OCI-LY1 (cell line): ENCODE measurements at regions not wholly inside any gene's neighbourhood (a gene's known extent, or its start where the extent isn't known, plus 50 kb on each side); places are given as distances from the start of the nearest gene placed in this dataset.

Source experiments
- H2AFZ ChIP-seq: fragments of 200-600 bp; sonication (generic), shearing (Covaris generic); 2 replicates; pipeline ENCODE4 v1.6.0; 2014; ENCODE audit warnings: antibody characterized with exemption, mild to moderate bottlenecking, low read length
- H3F3A ChIP-seq: fragments of 200-600 bp; sonication (generic), shearing (Covaris generic); 2 replicates; pipeline ENCODE4 v1.6.0; 2014; ENCODE audit warnings: mild to moderate bottlenecking, antibody characterized with exemption, low read length, moderate library complexity; ENCODE audit not compliant: insufficient read depth
- H3K27ac ChIP-seq: fragments of 200-600 bp; sonication (generic); 2 replicates; pipeline ENCODE4 v1.5.1; 2014; ENCODE audit warnings: low read length, mixed run types, mild to moderate bottlenecking, low read depth; ENCODE audit not compliant: poor library complexity, severe bottlenecking
- H3K27me3 ChIP-seq: fragments of 200-600 bp; sonication (generic); 2 replicates; pipeline ENCODE4 v1.6.0; 2014; ENCODE audit warnings: antibody characterized with exemption, mild to moderate bottlenecking, low read length, moderate library complexity; ENCODE audit not compliant: insufficient read depth
- H3K36me3 ChIP-seq: fragments of 200-600 bp; sonication (generic); 2 replicates; pipeline ENCODE4 v1.6.1; 2014; ENCODE audit warnings: mild to moderate bottlenecking, antibody characterized with exemption, low read length, moderate library complexity, mixed read lengths; ENCODE audit not compliant: insufficient read depth
- H3K4me1 ChIP-seq: fragments of 200-600 bp; sonication (generic); 2 replicates; pipeline ENCODE4 v1.5.1; 2014; ENCODE audit warnings: mild to moderate bottlenecking, low read length, moderate library complexity; ENCODE audit not compliant: insufficient read depth, severe bottlenecking
- H3K4me2 ChIP-seq: fragments of 200-600 bp; sonication (generic), shearing (Covaris generic); 2 replicates; pipeline ENCODE4 v1.6.1; 2014; ENCODE audit warnings: low read length
- H3K4me3 ChIP-seq: fragments of 200-600 bp; sonication (generic); 2 replicates; pipeline ENCODE4 v1.5.1; 2014; ENCODE audit warnings: low read length, low read depth, mild to moderate bottlenecking, mixed read lengths; ENCODE audit not compliant: poor library complexity, severe bottlenecking
- H3K79me2 ChIP-seq: fragments of 200-600 bp; shearing (Covaris generic); 2 replicates; pipeline ENCODE4 v1.6.1; 2016; ENCODE audit warnings: mixed run types, low read length, mixed read lengths; ENCODE audit not compliant: insufficient read depth
- H3K9ac ChIP-seq: fragments of 200-600 bp; sonication (generic), shearing (Covaris generic); 2 replicates; pipeline ENCODE4 v1.6.1; 2014; ENCODE audit warnings: mild to moderate bottlenecking, low read length, mixed read lengths
- H3K9me2 ChIP-seq: fragments of 200-600 bp; sonication (generic), shearing (Covaris generic); 2 replicates; pipeline ENCODE4 v1.6.1; 2014; ENCODE audit warnings: low read depth, mild to moderate bottlenecking, low read length, mixed read lengths
- H3K9me3 ChIP-seq: fragments of 200-600 bp; shearing (Covaris generic); 2 replicates; pipeline ENCODE4 v1.6.1; 2014; ENCODE audit warnings: low read length, mixed read lengths
- H4K20me1 ChIP-seq: fragments of 200-600 bp; sonication (generic), shearing (Covaris generic); 2 replicates; pipeline ENCODE4 v1.6.0; 2016; ENCODE audit warnings: mild to moderate bottlenecking, low read length; ENCODE audit not compliant: insufficient read depth
- EZH2 ChIP-seq: fragments of 200-600 bp; sonication (generic), shearing (Covaris generic); IDR thresholded peaks from 2 replicates; pipeline ENCODE4 v1.8.0; 2017; ENCODE audit warnings: borderline replicate concordance, mixed run types, mild to moderate bottlenecking, antibody characterized with exemption, low read length, moderate library complexity, mixed read lengths
- TF ChIP-seq, protein P1 (sequence below): fragments of 200-600 bp; sonication (generic), shearing (Covaris generic); IDR thresholded peaks from 2 replicates; pipeline ENCODE4 v1.5.1; 2017; ENCODE audit warnings: mild to moderate bottlenecking, antibody characterized with exemption, low read length, moderate library complexity, mixed read lengths

DNA sequence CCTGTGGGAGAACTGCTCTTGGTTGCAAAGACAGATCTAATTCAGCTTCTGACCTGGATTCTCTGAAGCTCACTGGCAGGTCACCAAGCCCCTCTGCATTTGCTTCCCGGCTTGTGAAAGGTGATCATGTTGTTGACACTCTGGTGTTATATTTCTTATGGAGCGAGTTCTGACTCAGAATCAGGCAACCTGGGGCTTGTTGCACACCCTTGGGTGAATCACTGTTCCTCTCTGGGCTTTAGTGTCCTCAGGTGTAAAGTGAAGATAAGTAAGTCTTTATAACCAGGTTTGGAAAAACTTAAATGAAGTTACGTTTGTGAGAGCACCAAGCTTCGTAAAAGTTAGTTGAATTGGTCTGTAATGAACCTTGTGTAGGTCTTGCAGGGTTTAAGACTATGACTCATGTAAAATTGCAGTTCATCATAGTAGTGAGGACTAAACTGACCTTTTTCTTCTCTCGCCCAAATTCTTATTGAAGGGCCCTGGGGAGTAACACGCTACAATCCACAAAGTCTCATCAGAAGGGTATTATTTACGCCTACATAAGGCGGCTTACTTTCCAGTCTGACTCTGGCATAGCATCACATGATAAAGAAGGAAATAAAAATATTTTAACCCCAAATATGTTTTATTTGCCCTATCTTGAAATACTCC lies 218.6 kb downstream of the TMEM38B start:
- H3K4me3 ChIP-seq, result no peak overlapping the region
- no peaks in the 10 kb centered on the region for H4K20me1 ChIP-seq
- H3K36me3 ChIP-seq, result no peaks in the 10 kb centered on the region
- no peaks in the 10 kb centered on the region for H3K27me3 ChIP-seq
- no peaks in the 10 kb centered on the region for H3F3A ChIP-seq
- no peak overlapping the region for H2AFZ ChIP-seq
- no peaks in the 10 kb centered on the region for H3K4me1 ChIP-seq
- no peaks in the 10 kb centered on the region for H3K9me3 ChIP-seq
- no peak overlapping the region for H3K4me2 ChIP-seq
- TF ChIP-seq, protein P1, sequence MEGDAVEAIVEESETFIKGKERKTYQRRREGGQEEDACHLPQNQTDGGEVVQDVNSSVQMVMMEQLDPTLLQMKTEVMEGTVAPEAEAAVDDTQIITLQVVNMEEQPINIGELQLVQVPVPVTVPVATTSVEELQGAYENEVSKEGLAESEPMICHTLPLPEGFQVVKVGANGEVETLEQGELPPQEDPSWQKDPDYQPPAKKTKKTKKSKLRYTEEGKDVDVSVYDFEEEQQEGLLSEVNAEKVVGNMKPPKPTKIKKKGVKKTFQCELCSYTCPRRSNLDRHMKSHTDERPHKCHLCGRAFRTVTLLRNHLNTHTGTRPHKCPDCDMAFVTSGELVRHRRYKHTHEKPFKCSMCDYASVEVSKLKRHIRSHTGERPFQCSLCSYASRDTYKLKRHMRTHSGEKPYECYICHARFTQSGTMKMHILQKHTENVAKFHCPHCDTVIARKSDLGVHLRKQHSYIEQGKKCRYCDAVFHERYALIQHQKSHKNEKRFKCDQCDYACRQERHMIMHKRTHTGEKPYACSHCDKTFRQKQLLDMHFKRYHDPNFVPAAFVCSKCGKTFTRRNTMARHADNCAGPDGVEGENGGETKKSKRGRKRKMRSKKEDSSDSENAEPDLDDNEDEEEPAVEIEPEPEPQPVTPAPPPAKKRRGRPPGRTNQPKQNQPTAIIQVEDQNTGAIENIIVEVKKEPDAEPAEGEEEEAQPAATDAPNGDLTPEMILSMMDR, result no peak
- no peak for TF ChIP-seq EZH2
- H3K9ac ChIP-seq, result no peak overlapping the region
- no peaks in the 10 kb centered on the region for H3K9me2 ChIP-seq
- H3K79me2 ChIP-seq, result no peaks in the 10 kb centered on the region
- H3K27ac ChIP-seq, result no peak overlapping the region

DNA sequence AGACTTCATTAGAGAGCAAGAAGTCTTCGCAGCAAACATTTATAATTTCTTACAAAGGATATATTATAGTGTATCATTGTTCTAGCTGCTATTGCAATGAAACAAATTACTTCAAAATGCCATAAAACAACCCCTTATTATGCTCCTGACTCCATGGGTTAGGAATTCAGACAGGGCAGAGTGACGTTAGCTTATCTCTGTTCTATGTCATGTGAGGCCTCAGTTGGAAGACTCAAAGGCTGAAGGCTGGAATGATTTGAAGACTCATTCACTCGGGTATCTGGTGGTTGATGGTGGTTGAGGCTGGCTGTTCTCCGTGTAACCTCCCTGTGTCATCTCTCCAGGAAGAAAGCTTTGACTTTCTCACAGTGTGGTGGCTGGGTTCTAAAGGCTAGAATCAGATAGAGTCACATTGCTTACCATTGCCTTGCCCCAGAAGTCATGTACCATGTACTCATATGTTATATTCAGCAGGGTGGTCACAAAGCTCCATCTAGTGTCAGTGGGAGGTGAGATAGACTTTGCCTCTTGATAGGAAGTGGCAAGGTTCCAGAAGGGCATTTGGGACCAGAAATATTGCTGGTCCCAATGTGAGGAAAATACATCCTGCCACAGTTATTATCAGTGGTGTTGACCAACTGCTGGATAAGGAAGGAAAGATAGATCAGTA lies 226.9 kb downstream of the TMEM38B start:
- no peak overlapping the region for H3K9ac ChIP-seq
- TF ChIP-seq EZH2, result no peak
- TF ChIP-seq, protein P1, result no peak
- no peaks in the 10 kb centered on the region for H3K36me3 ChIP-seq

DNA sequence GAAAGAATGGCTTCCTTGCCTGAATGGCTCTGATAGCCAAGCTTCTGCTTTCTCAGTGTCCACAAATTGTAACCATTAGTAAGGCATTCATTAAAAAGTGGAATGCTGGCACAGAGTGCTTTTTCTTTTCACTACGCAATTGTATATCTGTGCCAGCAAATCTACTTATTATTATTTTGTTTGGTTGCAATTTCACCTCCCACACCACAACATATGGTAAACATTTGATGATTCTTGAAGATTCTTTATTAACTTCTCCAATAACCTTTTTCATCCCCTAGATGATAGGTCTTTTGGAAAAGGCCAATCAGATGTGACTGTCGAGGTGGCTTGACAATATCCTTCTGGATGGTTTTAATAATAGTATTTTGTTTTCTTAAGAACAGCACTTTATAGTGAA lies 234.1 kb downstream of the TMEM38B start:
- no peaks in the 10 kb centered on the region for H3F3A ChIP-seq
- H3K9me2 ChIP-seq, result no peaks in the 10 kb centered on the region
- no peaks in the 10 kb centered on the region for H3K4me1 ChIP-seq
- H3K36me3 ChIP-seq, result no peaks in the 10 kb centered on the region
- no peaks in the 10 kb centered on the region for H3K27me3 ChIP-seq
- H3K9ac ChIP-seq, result no peak overlapping the region
- H3K4me2 ChIP-seq, result no peak overlapping the region
- no peaks in the 10 kb centered on the region for H3K79me2 ChIP-seq
- no peaks in the 10 kb centered on the region for H3K9me3 ChIP-seq
- no peak overlapping the region for H2AFZ ChIP-seq
- H4K20me1 ChIP-seq, result no peaks in the 10 kb centered on the region
- H3K4me3 ChIP-seq, result no peak overlapping the region
- no peak overlapping the region for H3K27ac ChIP-seq
- TF ChIP-seq EZH2, result no peak
- TF ChIP-seq, protein P1, result no peak

More for the DNA sequence above, 226.9 kb downstream of the TMEM38B start:
- no peaks in the 10 kb centered on the region for H3K9me3 ChIP-seq
- no peaks in the 10 kb centered on the region for H4K20me1 ChIP-seq
- H3K27me3 ChIP-seq, result no peaks in the 10 kb centered on the region
- no peaks in the 10 kb centered on the region for H3K4me1 ChIP-seq
- H3F3A ChIP-seq, result no peaks in the 10 kb centered on the region
- H3K4me3 ChIP-seq, result no peak overlapping the region
- no peak overlapping the region for H3K27ac ChIP-seq
- no peak overlapping the region for H2AFZ ChIP-seq
- H3K79me2 ChIP-seq, result no peaks in the 10 kb centered on the region
- no peaks in the 10 kb centered on the region for H3K9me2 ChIP-seq
- no peak overlapping the region for H3K4me2 ChIP-seq
